ENCODE measurements at regions not wholly inside any gene's neighbourhood (a gene's known extent, or its start where the extent isn't known, plus 50 kb on each side); places are given as distances from the start of the nearest gene placed in this dataset.

DNA sequence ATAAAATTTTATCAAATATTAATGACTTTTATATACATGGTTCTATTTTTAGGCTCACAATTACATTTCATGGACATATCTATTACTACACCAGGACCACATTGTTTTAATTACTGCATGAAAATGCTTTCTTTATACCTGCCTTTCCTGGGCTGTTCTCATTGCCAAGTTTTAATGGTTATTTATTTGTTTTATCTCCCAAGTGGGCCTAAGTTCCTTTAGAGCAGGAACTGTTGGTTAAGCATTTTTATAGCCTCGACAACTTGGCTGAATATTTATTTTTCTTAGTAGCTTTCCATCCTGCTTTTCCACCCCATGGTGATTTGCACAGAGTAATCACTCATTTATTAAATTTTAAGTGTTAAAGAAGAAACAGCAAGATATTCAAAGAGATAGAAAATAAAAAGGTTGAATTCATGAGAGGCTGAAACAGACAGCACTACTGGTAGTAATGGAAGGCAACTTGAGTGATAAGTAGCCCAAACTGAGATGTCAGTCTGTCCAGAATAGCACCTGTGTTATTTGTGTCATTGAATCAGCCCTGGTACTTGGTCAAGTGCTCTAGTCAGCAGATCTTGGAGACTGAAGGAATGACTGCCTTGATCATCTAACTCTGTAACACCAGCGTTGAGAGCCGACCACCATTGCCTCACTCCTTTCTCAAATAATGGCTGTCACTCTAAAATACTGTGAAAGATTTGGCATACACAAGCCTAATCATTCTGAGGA is 119.1 kb upstream of the EGLN3 start:
- H3K36me3 ChIP-seq: no peaks in the 10 kb centered on the region
- no peak for DNase-seq
- no peaks in the 10 kb centered on the region for H3K27me3 ChIP-seq
- TF ChIP-seq POLR2A (IDR thresholded peaks at IDR 0.05): no peak
- TF ChIP-seq, protein P1, sequence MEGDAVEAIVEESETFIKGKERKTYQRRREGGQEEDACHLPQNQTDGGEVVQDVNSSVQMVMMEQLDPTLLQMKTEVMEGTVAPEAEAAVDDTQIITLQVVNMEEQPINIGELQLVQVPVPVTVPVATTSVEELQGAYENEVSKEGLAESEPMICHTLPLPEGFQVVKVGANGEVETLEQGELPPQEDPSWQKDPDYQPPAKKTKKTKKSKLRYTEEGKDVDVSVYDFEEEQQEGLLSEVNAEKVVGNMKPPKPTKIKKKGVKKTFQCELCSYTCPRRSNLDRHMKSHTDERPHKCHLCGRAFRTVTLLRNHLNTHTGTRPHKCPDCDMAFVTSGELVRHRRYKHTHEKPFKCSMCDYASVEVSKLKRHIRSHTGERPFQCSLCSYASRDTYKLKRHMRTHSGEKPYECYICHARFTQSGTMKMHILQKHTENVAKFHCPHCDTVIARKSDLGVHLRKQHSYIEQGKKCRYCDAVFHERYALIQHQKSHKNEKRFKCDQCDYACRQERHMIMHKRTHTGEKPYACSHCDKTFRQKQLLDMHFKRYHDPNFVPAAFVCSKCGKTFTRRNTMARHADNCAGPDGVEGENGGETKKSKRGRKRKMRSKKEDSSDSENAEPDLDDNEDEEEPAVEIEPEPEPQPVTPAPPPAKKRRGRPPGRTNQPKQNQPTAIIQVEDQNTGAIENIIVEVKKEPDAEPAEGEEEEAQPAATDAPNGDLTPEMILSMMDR (IDR thresholded peaks at IDR 0.05): no peak
- no peak overlapping the region for H3K4me3 ChIP-seq
- H3K9me3 ChIP-seq: no peaks in the 10 kb centered on the region
- H3K27ac ChIP-seq: no peak overlapping the region
- no peaks in the 10 kb centered on the region for H3K4me1 ChIP-seq

DNA sequence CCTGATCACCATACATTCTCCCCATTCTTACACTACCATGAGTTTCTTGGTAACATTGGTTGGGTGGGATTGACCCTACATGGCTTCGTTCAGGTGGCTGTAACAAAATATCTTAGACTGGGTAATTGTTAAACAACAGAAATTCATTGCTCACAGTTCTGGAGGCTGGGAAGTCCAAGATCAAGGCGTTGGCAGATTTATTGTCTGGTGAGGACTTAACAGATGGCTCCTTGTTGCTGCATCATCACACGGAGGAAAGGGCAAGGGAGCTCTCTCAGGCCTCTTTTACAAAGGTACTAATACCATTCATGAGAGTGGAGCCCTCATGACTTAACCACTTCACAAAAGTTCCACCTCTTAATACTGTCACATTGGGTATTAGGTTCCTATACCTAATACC is 116.7 kb upstream of the EGLN3 start:
- Histone ChIP-seq H3K27me3 (no peaks in the 10 kb centered on the region), H3K4me3 (no peak overlapping the region), H3K27ac (no peak overlapping the region), H3K36me3 (no peaks in the 10 kb centered on the region), H3K4me1 (no peaks in the 10 kb centered on the region), H3K9me3 (no peaks in the 10 kb centered on the region)
- no peak for DNase-seq
- no peak for TF ChIP-seq POLR2A (IDR thresholded peaks at IDR 0.05)
- TF ChIP-seq, protein P1 (IDR thresholded peaks at IDR 0.05): no peak

DNA sequence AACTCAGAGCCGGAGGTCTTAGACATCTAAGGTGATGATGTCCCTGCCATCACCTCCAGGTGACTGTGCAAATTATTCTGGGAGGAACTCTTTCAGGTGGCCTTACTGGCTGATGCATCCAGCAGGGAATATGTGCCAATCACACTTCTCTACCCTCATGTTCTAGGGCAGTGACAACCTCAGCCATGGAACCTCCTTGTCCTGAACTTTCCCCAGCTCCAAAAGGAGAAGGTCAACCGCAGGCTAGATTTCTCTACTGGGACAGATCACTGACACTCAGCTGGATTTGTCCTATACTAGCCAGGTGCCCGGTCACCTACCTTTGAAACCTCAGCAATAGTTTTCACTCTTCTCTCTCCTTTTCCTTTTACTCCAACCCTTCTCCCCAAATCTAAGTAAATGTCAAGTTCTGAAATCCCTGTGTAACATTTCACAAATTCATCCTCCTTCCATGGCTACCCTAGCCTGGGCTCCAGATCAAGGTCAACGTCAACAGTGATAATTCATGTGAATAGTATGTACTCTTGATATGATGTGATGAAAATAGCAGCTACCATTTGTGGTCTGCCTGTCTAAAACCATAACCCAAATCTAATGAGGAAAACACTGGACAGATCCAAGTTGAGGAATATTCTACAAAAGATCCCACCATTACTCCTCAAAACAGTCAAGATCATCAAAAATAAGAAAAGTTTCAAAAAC is 115.0 kb upstream of the EGLN3 start:
- DNase-seq: no peak
- Histone ChIP-seq H3K4me1 (no peaks in the 10 kb centered on the region), H3K27ac (no peak overlapping the region), H3K4me3 (no peak overlapping the region), H3K9me3 (no peaks in the 10 kb centered on the region), H3K36me3 (no peaks in the 10 kb centered on the region), H3K27me3 (no peaks in the 10 kb centered on the region)
- TF ChIP-seq, protein P1 (IDR thresholded peaks at IDR 0.05): no peak
- TF ChIP-seq POLR2A (IDR thresholded peaks at IDR 0.05): no peak

DNA sequence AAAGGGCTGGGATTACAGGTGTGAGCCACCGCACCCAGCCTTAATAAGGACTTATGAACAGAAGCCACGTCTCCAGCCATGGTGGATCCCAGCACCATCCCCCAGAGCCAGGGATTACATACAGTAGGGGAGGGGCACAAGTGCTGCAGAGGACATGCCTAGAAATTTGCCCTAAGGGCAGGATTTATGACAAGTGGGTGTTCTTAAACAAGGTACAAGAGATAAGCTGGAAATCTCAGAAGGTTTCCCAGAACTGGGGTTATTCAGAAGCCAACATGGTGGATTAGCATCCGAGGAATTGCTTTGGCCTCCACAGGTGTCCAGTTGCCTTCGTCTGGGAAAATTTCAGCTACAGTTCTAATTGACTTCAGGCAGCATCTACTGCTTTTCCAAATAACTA is 114.4 kb upstream of the EGLN3 start:
- H3K36me3 ChIP-seq: no peaks in the 10 kb centered on the region
- no peak overlapping the region for H3K4me3 ChIP-seq
- no peak for DNase-seq
- H3K4me1 ChIP-seq: no peaks in the 10 kb centered on the region
- no peaks in the 10 kb centered on the region for H3K27me3 ChIP-seq
- no peaks in the 10 kb centered on the region for H3K9me3 ChIP-seq
- no peak overlapping the region for H3K27ac ChIP-seq
- TF ChIP-seq, protein P1 (IDR thresholded peaks at IDR 0.05): no peak
- no peak for TF ChIP-seq POLR2A (IDR thresholded peaks at IDR 0.05)

DNA sequence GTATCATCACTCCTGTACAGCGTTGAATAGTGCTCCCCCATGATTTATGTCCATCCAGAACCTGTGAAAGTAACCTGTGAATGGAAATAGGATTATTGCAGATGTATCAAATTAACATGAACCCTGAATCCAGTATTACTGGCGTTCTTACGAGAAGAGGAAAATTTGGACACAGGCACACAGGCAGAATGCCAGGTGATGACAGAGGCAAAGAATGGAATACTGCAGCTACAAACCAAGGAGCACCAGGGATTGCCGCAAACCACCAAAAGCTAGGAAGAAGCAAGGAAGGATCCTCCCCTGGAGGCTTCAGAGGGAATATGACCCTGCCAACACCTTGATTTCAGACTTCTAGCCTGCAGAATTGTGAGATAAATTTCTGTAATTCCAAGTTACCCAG is 113.5 kb upstream of the EGLN3 start:
- TF ChIP-seq POLR2A (IDR thresholded peaks at IDR 0.05): no peak
- TF ChIP-seq, protein P1 (IDR thresholded peaks at IDR 0.05): no peak
- Histone ChIP-seq H3K4me1 (no peaks in the 10 kb centered on the region), H3K9me3 (no peaks in the 10 kb centered on the region), H3K27ac (no peak overlapping the region), H3K27me3 (no peaks in the 10 kb centered on the region), H3K36me3 (no peaks in the 10 kb centered on the region), H3K4me3 (no peak overlapping the region)
- peak in 1 of 3 donors; percentile 57 for DNase-seq

Measured in Peyer's patch (tissue), 4 donors.